ENCODE measurements at regions not wholly inside any gene's neighbourhood (a gene's known extent, or its start where the extent isn't known, plus 50 kb on each side); places are given as distances from the start of the nearest gene placed in this dataset.

DNA sequence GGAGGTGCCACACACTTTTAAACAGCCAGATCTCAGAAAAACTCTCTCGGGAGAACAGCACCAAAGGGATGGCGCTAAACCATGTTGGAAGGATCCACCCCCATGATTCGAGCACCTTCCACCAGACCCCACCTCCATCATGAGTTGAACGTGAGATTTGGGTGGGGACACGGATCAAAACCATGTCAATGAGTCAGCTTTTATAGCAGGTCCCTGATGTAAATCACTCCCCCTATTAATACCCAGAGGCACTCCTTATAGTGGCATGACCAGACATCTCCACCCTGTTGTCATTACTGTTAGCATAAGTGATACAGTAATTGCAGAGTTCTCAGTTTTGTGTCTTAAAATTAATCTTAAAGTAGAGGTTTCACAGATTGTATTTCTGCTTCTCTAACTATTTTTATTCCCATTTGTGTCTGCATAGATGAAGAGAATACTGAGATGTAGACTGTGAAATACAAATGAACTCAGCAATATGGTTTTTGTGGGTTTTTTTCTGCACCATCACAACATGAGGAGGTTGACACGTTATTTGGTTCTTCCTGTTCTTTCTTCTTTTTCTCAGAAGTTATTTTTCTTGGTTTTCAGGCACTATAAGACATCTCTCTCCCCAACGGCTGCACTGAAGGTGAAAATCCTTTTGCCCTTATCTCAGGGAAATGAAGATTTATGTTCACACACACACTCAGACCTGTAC lies 218.2 kb downstream of the ARL4C start:
- DNase-seq: no peak

DNA sequence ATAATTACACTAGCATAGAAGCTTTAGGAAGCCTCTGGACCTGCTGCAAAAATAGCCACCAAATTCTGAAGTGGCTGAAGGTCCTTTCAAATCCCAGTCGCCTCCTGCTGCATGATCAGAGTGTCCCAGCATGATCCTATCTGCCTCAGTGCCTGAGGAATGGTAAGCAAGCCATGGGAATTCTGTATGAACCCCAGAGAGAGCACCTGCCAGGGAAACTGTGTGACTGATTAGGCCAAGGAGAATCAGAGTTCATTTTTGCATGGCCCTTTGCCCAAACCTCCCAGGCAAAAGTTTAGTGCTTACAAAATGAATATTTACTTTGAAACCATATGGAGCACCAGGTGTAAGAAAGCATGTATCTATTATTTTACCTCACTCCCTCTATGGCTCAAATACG lies 221.4 kb downstream of the ARL4C start:
- no peak for DNase-seq

DNA sequence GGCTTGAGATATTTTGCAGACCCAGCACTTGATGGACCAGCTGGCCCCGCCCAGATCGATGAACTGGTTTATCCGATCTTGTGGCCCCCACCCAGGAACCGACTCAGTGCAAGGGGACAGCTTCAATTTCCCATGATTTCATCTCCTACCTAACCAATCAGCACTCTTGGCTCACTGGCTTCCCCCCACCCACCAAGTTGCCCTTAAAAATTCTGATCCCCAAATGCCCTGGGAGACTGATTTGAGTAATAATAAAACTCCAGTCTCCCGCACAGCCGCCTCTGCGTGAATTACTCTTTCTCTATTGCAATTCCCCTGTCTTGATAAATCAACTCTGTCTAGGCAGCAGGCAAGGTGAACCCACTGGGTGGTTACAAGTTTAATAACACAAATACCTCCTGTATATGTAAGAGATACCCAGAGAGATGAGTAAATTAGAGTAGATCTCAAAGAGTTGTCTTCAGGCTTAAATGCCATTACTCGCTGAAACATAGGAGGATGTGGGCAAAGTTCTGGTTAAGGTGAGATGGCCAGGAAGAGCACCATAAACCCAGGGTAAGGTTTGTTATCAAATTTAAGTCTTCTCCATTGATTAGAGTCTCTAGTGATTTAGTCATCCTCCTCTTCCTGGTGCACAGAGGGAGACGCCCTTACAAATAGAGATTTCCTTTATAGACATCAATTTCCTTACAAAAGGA lies 222.8 kb downstream of the ARL4C start:
- no peak for DNase-seq

DNA sequence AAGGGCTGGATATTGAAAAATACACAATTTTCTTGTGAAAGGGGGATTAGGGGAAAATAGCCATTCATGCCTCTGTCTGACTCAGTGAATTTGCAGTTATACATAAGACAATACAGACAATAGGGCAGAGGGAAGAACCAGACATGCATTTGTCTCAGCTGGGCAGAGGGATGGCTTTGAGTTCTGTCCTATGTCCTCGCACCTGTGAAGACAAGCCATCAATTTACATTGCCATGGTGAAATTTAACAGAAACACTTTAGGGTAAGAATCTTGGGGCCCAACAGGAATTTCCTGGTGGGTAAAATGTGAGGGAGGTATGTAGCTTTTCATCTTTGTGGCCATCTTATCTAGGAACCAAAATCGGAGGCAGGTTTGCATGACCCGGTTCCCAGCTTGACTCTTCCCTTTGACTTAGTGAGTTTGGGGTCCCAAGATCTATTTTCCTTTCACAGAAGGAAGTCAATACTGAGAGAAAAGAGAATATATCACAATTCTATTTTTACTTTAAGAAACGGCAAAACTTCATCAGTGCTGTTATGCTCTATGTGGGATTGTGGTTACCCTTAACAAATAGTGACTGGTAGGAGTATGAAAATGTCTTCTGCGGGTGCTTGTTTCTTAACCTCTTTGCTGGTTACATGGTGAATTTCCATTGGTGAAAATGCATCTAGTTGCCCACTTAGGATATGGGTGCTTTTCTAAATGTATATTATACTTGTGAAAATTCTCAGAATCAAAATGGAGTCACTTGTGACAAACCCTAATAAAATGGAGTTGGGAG lies 221.8 kb downstream of the SPP2 start:
- DNase-seq: no peak

DNA sequence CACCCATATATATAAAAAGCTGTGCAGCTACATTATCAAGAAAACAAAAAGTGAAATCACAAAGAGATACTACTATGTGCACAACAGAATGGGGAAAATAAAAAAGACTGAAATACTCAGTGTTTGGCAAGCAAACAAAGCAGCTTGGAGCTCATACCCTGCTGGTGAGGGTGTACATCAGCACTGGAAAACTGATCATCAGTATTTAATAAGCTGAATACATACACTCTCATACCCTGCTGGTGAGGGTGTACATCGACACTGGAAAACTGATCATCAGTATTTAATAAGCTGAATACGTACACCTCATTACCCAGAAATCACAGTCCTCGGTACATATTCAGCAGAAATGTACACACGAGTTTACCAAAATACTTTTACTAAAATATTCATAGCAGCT lies 220.8 kb downstream of the SPP2 start:
- no peak for DNase-seq

DNA sequence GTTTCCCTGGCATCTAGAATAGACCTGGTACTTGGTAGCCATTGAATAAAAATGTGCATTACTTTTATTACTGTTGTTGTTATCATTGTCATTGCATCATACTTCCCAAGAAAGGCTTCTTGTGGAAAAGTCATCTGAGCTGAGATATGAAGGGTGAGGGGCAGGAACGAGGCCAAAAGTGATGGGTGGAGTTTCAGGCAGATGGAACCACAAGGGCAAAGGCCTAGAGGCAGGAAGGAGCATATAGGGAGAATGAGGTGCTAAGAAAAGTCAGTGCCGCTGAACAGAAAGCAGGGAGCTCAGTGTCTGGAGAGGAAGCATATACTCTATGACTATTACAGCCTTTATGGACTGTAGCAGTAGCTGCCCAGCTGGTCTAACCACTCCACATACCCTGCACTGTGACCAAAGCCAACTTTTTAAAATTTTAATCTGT lies 219.3 kb downstream of the SPP2 start:
- no peak for DNase-seq

DNA sequence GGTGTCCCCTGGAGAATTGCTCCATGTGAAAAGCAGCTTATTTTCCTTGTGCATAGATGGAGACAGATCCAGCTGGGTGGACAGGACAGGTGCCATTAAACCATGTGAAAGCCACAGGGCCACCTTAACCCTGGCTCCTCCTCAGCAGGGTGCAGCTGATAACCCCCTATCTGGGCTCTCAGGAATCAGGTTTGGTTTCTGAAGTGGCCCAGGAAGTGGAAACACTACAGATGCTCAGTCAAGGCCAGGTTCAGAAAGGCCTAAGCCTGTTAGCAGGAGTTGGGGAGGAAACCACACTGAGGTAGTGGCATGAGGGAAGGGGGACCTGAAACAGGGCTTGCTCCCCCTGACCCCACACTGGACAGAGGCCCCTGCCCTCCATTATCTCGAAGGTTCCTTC lies 217.0 kb downstream of the SPP2 start:
- DNase-seq: no peak

DNA sequence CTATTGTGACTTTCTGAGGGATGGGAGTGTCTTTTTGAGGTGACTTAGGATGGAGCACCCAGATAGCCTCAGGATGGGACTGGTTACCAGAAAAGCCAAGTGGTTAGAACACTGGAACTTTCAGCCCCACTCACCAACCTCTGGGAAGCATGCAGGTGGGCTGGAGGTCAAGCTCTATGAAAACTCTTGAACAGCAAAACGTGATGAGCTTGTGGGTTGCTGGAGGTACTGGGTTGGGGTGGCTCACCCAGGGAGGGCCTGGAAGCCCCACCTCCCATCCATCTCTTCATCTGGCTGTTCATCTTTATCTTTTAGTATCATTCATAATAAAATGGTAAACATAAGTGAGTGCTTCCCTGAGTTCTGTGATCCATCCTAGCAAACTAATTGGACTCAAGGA lies 216.4 kb downstream of the SPP2 start:
- DNase-seq: no peak

DNA sequence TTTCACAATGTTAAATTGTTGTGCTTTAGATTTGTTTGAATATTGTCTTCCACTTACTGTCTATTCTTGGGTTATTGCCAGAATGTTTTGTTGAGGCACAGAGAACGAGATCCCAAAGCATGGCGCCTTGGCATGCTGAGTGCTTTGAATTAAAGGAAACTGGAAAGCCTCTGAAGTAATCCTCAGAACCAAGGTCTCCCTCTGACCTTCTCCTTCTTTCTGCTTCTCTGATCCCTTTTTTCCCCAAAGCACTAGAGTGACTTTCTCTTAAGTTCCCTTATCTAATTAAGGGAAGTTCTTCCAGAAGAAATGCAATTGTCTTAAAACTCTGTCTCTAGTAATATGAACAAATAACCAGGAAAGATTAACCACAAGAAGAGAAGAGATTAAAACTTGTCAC lies 214.7 kb downstream of the SPP2 start:
- no peak for DNase-seq

DNA sequence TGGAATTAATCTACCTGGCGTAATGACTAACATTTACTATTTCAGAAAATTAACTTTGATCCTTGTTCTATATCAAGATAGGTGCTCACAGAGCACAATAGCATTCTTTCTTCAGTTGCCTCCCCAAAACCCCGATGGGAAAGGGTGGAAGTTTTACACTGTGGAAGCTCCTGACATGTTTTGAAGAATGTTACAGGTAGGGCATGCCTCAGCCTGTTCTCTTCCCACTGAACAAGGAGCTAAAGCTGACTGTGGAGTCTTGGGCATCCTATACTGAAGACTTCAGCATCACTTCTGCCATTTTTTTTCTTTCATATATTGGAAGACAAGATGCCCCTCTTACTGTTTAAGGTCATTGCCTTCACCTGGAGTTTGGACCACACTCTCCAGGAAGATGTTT lies 211.2 kb downstream of the SPP2 start:
- no peak for DNase-seq

DNA sequence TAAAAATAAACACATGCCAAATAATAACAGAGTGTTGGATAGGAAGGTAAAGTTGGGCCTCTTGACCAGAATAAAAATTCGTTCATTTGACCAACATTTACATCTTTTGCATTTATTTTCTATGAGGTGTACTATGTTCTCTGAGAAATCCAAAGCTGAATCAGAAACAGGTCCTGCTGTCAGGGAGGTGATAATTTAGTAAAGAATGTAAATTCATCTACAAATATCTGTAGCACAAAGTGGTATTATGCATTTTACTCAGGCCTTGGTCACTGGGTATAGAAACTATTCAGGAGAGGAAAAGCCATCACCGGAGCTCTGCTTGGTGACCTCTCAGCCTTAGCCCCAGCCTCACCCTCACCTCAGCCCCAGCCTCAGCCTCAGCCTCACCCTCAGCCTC lies 208.9 kb downstream of the SPP2 start:
- no peak for DNase-seq

DNA sequence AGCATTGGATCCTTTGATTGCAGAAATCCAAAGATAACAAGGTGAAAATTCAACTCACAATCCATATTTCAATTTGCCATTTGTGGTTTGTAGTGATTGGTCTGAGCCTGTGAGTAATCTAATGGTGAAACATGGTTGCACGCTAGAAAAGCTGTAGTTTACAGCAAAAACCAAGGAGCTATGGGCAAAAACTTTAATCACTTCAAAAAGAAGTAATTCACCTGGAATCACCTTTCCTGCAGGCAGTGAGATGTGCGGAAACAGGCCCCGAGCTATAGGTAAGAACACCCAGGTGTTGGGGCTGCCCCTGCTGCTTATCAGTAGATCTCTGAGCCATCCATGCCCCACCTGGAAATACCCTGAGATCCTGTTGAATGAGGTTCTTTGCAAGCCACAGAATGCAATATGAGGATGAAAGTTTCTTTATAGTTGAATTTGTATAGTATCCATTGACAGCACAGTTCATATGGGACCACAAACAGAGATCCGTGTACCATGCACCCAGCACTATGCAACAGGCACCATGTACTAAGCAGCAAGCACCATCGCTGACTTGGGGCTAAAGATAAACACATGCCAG lies 208.2 kb downstream of the SPP2 start:
- no peak for DNase-seq

DNA sequence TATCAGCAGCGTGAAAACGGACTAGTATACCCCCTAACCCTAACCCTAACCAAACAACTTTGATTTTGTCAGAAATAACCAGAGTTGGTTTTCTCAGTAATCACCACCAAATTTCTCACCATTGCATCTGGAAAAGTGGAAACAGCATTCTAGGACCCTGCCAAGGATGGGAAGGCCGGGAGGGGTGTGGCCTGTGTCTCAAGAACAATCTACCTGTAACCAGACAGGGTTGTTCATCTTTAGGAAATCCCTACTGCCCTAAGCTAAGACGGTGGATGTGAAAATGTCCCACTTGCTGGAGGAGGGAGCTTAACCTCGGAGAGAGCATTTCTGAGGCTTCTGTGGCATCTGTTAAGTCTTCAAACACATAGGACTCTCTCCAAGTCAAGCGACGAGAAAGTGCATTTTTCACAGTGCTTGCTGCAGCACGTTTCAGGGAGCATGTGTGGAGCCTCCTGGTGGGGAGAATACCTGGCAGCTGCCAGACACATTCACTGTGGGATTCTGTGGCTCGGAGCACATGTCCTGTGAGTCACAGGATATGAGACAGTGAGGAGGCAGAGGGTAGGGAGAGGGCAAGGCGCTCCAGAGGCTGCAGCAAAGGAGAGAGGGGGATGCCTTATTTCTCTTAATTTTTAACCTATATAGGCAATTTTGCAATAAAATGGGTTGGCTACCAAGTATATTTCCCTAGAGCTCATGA lies 207.5 kb downstream of the SPP2 start:
- peak; percentile 36 to 95 (median 70) for DNase-seq

DNA sequence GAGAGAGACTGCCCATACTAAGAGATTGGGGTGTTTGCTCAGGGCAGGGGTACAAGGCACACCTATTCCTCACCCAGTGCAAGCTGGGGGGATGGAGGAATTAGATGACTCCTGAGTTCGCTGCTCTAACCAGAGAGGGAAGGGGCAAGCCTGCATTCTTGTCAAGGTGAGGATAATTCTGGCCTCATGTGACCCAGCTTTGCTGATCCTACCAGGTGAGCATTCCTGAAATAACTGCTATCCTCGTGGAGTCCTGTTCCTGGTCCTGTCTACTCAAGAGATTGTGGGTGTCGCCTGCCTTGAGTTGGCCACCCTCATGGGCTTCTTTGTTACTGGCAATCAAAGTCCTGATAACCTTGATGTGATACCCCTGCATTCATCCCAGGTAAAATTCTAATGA lies 206.0 kb downstream of the SPP2 start:
- no peak for DNase-seq

DNA sequence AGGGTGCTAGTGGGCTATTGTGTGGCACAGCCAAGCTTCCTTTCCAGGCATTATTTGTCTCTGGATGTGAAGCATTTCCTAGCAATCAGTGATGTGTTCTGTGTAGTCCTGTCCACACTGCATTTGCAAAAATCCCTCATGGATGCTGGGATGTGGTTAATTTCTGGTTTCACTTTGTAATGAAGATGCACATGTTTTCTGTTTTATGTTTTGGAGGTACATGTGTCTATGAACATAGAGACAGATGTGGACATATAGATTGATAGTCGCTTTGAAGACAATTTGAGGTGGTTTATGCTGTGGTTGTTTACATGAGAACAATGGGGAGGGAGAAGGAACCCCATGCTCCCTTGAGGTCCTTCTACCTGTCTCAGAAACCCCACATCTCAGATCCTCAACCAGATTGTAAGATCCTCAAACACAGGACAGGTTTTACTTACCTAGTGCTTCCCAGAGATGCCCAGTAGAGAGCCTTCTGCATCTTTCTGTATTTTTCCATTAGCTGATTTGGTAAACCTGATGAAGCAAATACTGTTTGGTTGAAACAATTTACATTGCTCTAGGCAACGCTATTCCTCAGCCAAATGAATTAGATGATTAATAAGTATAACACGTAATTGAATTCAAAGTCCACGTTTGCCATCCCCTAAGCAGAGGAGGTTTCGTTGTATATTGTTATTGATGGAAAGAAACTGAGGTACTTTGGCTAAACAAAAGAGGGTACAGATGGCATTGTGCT lies 204.4 kb downstream of the SPP2 start:
- no peak for DNase-seq

DNA sequence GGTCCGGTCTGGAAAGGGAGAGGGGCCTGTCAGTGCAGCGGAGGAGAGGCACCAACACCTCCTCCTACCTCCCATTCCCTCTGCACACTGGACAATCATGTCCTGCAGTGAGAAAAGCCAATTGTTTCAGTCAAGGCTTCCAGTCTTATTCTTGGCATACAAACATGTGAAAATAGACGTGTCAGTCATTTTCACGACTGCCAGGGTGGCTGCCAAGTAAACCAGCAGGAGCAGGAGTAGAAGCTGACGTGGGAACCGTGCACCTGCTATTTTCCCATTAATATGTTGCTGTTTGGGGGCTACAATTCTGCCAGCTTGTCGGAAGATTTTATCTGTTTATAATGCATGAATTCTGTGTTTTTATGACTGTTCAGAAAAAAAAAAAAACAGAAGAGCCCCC lies 202.3 kb downstream of the SPP2 start:
- no peak for DNase-seq

DNA sequence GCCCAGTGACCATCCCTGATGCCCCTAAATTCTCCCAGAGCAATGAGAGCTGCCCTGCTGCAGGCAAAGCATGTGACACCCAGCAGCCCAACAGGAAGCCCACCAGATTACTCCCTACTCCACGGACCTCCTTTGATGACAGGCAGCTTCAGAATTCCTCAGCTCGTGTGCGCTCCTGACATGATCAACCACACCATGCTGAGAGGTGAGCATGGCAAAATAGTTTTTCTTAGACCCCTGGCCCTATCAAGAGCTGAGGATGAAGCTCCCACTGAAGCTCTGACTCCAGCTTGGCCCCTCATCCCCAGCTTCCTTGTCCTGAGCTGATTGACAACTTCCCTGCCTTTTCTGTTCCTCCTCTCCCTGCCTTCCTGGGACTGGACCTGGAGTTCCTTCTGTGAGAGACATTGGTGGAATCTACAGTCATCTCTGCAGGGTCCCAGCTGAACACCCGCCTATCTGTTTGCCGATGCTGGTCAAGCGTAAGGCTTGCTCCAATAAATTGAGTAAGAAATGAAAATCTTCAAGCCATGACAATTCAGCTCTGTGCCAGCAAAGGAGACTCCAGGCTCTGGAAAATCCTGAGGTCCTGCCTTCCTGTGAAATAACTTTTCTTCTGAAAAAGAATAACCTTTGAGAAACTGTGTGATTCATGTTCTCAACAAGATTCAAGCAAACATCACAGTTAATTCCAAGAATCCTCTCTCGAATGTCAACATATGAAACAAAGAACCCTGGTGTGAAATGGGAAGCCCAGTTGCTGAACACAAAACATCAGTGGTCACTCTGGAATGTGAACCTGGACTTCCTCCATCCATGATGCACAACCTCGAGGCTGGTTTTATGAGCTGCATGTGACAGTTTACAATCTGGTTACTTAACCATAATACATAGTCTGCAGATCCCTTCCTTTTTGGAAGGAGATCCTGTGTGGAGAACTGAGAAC lies 201.1 kb downstream of the SPP2 start:
- DNase-seq: peak in 1 of 3 donors; percentile 75

DNA sequence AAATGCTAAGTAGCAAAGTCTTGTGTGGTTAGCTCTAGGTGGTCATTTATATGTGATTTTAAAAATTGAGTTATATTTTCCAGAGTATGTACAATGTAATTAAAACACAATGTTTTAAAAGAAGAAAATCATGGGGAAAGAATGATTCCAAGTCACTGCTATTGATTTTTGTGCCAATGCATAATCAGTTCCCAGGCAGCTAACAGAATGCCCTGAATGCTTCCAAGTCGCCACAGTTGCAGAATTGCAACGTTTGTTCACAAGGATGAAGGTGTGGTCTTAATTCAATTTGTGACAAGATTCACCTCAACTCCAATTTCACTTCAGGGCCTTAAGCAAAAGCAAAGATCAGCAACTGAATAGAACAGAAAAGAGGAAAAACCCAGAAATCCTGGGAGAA lies 200.4 kb downstream of the SPP2 start:
- DNase-seq: no peak

DNA sequence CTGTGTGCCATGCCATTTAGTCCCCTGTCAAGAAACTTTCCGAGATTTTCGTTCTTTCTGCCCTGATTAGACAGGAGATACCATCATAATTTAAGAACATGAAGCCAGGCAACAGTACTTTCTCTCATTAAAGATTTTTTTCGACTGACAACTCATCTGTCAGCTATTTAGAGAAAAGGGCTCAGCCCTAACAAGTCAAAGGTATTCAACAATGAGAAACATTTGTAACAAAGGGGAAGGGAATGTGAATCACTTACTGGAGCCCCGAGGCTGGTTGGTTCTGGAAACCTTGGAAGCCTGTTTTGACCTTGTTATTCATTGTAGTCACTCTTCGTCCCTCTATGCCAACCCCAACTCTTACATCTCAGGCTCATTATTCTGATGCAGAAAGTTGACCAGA lies 199.4 kb downstream of the SPP2 start:
- peak in 1 of 3 donors; percentile 61 for DNase-seq
